DMS79 (cell line): ENCODE measurements at regions not wholly inside any gene's neighbourhood (a gene's known extent, or its start where the extent isn't known, plus 50 kb on each side); places are given as distances from the start of the nearest gene placed in this dataset.

Experiments used
- DNase-seq: peaks from one replicate; lab custom pipeline; 2025; lab: John Stamatoyannopoulos, UW

GRCh38 chr6:12383448-12383847 is 93.3 kb downstream of the EDN1 start:
- no peak for DNase-seq

GRCh38 chr6:12384357-12384912 is 94.3 kb downstream of the EDN1 start:
- no peak for DNase-seq

- DNase-seq = no peak
Observed at GRCh38 chr6:12385316-12385715, 95.2 kb downstream of the EDN1 start.

GRCh38 chr6:12386816-12387215 is 96.7 kb downstream of the EDN1 start:
- DNase-seq = no peak

- no peak for DNase-seq
Observed at GRCh38 chr6:12391472-12391871, 101.3 kb downstream of the EDN1 start.

- no peak for DNase-seq
Observed at GRCh38 chr6:12392490-12392889, 102.3 kb downstream of the EDN1 start.

GRCh38 chr6:12393100-12393499 is 102.9 kb downstream of the EDN1 start:
- no peak for DNase-seq

- DNase-seq = no peak
Observed at GRCh38 chr6:12394170-12394569, 104.0 kb downstream of the EDN1 start.

GRCh38 chr6:12395898-12396297 is 105.7 kb downstream of the EDN1 start:
- no peak for DNase-seq

- DNase-seq = no peak
Observed at GRCh38 chr6:12401200-12401599, 111.0 kb downstream of the EDN1 start.

GRCh38 chr6:12403201-12403826 is 113.2 kb downstream of the EDN1 start:
- DNase-seq = no peak

- DNase-seq = no peak
Observed at GRCh38 chr6:12403947-12404647, 113.9 kb downstream of the EDN1 start.

- DNase-seq = no peak
Observed at GRCh38 chr6:12404651-12405050, 114.5 kb downstream of the EDN1 start.

- DNase-seq = no peak
Observed at GRCh38 chr6:12408752-12409151, 118.6 kb downstream of the EDN1 start.

GRCh38 chr6:12410946-12411345 is 120.8 kb downstream of the EDN1 start:
- DNase-seq = no peak

- no peak for DNase-seq
Observed at GRCh38 chr6:12414096-12414675, 124.0 kb downstream of the EDN1 start.

GRCh38 chr6:12415980-12416598 is 125.9 kb downstream of the EDN1 start:
- no peak for DNase-seq

GRCh38 chr6:12417191-12417590 is 127.0 kb downstream of the EDN1 start:
- DNase-seq = no peak

GRCh38 chr6:12418946-12419345 is 128.8 kb downstream of the EDN1 start:
- DNase-seq = no peak

GRCh38 chr6:12419631-12420272 is 129.6 kb downstream of the EDN1 start:
- DNase-seq = no peak

GRCh38 chr6:12420626-12421025 is 130.5 kb downstream of the EDN1 start:
- no peak for DNase-seq

- DNase-seq = no peak
Observed at GRCh38 chr6:12421596-12421995, 131.4 kb downstream of the EDN1 start.
